Activated naive CD8-positive, alpha-beta T cell (primary cell): ENCODE measurements at regions not wholly inside any gene's neighbourhood (a gene's known extent, or its start where the extent isn't known, plus 50 kb on each side); places are given as distances from the start of the nearest gene placed in this dataset.

ENCODE experiments used
- H3K27ac Mint-ChIP-seq: one replicate; pipeline ENCODE4 v1.8.0; 2021; ENCODE audit warnings: mixed read lengths
- H3K27me3 Mint-ChIP-seq: one replicate; pipeline ENCODE4 v1.8.0; 2021; ENCODE audit warnings: mixed read lengths
- H3K36me3 Mint-ChIP-seq: one replicate; pipeline ENCODE4 v1.8.0; 2021; ENCODE audit warnings: mixed read lengths
- H3K4me1 Mint-ChIP-seq: one replicate; pipeline ENCODE4 v1.8.0; 2021; ENCODE audit warnings: low read depth, mixed read lengths
- H3K4me3 Mint-ChIP-seq: one replicate; pipeline ENCODE4 v1.8.0; 2021; ENCODE audit warnings: mild to moderate bottlenecking, mixed read lengths
- H3K9me3 Mint-ChIP-seq: one replicate; pipeline ENCODE4 v1.8.0; 2021; ENCODE audit warnings: low read depth, mixed read lengths

DNA sequence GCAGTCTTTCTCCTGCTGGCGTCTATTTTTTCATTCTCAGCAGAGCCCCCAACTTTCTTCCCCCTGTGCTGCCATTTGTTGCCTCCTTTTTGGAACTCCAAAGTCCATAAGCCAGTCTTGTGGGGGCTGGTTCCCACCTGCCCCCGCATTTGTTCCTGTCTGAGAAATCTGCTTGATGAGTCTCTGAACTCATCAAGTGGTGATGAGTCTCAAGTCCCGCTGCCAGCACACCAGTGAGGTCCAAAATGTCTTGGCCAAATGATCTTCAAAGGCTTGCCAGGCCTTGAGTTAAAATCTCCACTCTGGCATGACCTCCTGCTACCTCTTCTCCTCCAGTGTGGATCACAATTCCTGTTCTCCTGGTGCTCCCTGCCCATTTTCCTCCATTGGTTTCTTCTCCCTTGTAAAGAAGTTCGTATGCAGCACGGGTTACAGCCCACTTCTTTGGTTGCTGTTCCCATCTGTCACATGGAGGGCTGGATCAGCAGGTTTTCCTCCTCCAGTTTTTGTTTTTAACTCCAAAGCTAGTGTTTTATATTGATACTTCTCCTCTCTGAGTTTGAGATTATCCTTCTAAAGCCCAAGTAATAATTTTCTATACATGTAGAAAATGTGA, 72.7 kb upstream of the LIMCH1 start:
- Mint-ChIP-seq H3K36me3 (no peaks in the 10 kb centered on the region), H3K27ac (no peak overlapping the region), H3K4me1 (no peaks in the 10 kb centered on the region), H3K4me3 (no peak overlapping the region), H3K27me3 (peaks cover 1% of the 10 kb centered on the region), H3K9me3 (no peaks in the 10 kb centered on the region)

GRCh38 chr4:41466249-41466648, 71.7 kb upstream of the LIMCH1 start:
- Mint-ChIP-seq H3K36me3 (no peaks in the 10 kb centered on the region), H3K9me3 (no peaks in the 10 kb centered on the region), H3K27me3 (peaks cover 1% of the 10 kb centered on the region), H3K4me1 (no peaks in the 10 kb centered on the region), H3K27ac (no peak overlapping the region), H3K4me3 (no peak overlapping the region)

DNA sequence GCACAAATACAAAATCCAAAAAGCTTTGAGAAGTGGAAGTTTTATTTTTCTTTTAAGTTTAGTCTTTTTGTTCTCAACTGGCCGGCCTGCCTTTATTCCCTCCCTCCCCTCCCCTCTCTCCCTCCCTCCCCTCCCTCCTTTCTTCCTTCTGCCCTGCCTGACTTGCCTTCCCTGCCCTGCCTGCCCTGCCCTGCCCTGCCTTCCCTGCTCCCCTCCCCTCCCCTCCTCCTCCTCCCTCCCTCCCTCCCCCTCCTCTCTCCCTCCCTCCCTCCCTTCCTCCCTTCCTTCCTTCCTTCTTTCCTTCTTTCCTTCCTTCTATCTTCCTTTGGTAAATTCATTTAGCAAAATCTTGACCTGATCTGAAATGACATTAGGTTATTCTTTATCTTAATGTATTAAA, 69.8 kb upstream of the LIMCH1 start:
- no peaks in the 10 kb centered on the region for H3K4me1 Mint-ChIP-seq
- no peaks in the 10 kb centered on the region for H3K36me3 Mint-ChIP-seq
- H3K27ac Mint-ChIP-seq: no peak overlapping the region
- H3K4me3 Mint-ChIP-seq: no peak overlapping the region
- H3K27me3 Mint-ChIP-seq: peaks cover 1% of the 10 kb centered on the region
- no peaks in the 10 kb centered on the region for H3K9me3 Mint-ChIP-seq

GRCh38 chr4:41471126-41472071, 66.6 kb upstream of the LIMCH1 start:
- no peaks in the 10 kb centered on the region for H3K9me3 Mint-ChIP-seq
- peaks cover 4% of the 10 kb centered on the region for H3K27me3 Mint-ChIP-seq
- no peak overlapping the region for H3K27ac Mint-ChIP-seq
- no peaks in the 10 kb centered on the region for H3K36me3 Mint-ChIP-seq
- H3K4me3 Mint-ChIP-seq: no peak overlapping the region
- no peaks in the 10 kb centered on the region for H3K4me1 Mint-ChIP-seq

DNA sequence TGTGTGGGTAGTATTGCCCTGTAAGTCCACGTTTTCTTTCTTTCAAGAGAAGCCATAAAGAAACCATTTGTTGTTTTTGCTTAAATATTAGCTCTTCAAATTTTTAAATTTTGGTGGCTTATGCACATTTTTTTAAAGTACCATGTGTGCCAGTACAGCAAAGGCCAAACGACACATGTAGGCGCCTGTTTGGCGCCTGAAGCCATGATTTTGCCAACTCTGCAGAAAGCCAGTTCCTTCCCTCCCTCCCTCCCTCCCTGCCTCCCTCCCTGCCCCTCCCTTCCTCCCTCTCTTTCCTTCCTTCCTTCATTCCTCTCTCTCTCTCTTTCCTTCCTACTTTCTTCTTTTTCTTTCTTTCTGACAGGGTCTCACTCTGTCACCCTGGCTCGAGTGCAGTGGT, 65.9 kb upstream of the LIMCH1 start:
- peaks cover 3% of the 10 kb centered on the region for H3K27me3 Mint-ChIP-seq
- no peaks in the 10 kb centered on the region for H3K4me1 Mint-ChIP-seq
- no peak overlapping the region for H3K27ac Mint-ChIP-seq
- no peak overlapping the region for H3K4me3 Mint-ChIP-seq
- no peaks in the 10 kb centered on the region for H3K36me3 Mint-ChIP-seq
- H3K9me3 Mint-ChIP-seq: no peaks in the 10 kb centered on the region

- peaks cover 3% of the 10 kb centered on the region for H3K27me3 Mint-ChIP-seq
- H3K27ac Mint-ChIP-seq: no peak overlapping the region
- no peaks in the 10 kb centered on the region for H3K36me3 Mint-ChIP-seq
- no peaks in the 10 kb centered on the region for H3K4me1 Mint-ChIP-seq
- H3K4me3 Mint-ChIP-seq: no peak overlapping the region
- no peaks in the 10 kb centered on the region for H3K9me3 Mint-ChIP-seq
Measured at GRCh38 chr4:41473176-41473575, 64.8 kb upstream of the LIMCH1 start.

DNA sequence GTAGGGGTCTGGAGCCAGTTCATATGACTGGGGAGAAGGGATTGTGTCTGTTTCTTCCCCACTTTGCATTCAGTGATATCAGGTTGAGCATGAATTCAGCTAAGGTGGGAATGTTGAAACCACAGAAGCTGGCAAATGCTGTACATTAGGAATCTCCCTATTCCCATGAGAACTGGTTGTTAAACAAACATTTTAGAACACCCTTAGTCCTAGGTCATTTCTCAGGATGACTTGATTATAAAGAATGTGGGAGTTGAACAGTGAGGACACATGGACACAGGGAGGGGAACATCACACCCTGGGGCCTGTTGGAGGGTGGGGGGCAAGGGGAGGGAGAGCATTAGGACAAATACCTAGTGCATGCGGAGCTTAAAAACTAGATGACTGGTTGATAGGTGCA, 62.6 kb upstream of the LIMCH1 start:
- Mint-ChIP-seq H3K4me3 (no peak overlapping the region), H3K27me3 (peaks cover 3% of the 10 kb centered on the region), H3K9me3 (no peaks in the 10 kb centered on the region), H3K4me1 (no peaks in the 10 kb centered on the region), H3K27ac (no peak overlapping the region), H3K36me3 (no peaks in the 10 kb centered on the region)

DNA sequence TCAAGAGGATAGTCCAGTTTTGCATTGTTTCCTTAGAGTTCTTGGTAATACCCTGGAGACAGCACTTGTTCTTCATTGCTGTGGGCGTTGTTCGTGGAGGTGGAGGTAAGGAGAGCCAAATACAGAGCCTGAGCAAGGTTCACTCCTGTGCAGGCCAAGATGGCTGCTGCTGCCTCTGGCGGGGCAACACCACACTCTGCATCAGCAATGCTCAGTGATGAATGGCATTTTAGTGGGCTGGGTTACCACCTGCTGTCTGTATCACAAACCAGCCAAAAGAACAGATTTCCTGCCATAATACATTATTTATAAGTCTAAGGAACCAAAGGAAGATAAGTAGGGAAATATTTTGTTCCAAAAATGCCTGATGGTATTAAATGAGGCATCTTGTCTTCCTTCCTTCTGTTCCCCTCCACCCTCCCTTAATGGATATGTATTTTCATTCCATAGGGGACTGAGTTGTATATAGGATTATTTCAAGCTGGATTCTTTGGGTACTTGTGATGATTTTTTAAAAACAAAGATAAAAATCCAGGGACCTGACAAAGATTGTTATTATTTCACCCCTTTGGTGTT, 61.6 kb upstream of the LIMCH1 start:
- H3K4me3 Mint-ChIP-seq: no peak overlapping the region
- no peak overlapping the region for H3K27ac Mint-ChIP-seq
- H3K27me3 Mint-ChIP-seq: peaks cover 3% of the 10 kb centered on the region
- no peaks in the 10 kb centered on the region for H3K4me1 Mint-ChIP-seq
- no peaks in the 10 kb centered on the region for H3K36me3 Mint-ChIP-seq
- H3K9me3 Mint-ChIP-seq: no peaks in the 10 kb centered on the region

DNA sequence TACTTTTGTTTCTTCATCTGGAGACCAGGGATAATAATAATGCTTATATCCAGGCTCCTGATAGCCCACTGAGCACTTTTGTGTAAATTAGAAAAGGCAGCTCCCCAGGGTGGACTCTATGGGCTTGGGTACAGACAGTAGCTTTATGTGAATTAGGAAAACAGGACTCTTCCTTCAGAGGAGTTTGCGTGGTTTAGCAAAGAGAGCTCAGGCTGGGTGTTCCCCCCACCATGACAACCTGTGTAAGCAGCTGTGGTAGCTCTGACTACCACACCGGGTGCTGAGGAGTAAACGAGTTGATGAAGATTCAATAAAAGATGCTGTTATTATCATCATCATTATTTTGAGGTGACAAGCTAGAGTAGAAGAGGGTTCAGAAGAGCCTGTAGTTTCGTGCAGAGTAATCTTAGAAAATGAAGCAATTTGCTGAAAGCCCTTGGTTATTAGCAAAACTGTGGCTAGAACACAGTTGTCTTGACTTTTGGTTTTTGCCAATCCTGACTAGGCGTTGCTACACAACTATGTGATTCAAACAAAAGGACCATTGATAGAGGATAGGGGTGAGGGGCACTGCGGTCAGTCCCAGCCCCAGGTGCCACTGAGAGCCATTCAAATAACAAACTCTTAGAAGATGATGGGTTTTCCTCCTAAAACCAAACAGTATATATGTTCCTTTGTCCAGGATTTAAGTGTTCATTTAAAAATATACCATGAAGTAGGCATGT, 60.6 kb upstream of the LIMCH1 start:
- Mint-ChIP-seq H3K4me1 (no peaks in the 10 kb centered on the region), H3K4me3 (no peak overlapping the region), H3K27me3 (peaks cover 3% of the 10 kb centered on the region), H3K27ac (no peak overlapping the region), H3K9me3 (no peaks in the 10 kb centered on the region), H3K36me3 (no peaks in the 10 kb centered on the region)

DNA sequence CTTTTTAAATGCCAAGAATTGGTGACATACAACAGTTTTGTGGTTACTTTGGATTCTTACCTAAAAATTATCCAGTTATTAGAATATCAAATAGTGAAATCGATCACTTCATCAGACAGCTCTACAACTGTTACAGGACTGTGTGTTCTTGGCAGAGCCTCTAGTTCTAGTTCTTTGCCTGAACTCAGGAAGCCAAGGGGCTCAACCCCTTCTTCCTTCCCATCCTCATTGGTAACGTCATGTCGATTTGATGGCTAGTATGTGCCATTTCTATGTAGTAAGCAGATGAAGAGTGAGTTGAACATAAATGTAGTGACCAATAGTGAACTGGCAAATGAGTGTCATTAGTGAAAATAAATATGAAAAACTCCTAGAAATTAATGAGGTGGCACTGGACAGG, 59.4 kb upstream of the LIMCH1 start:
- Mint-ChIP-seq H3K4me1 (no peaks in the 10 kb centered on the region), H3K4me3 (no peak overlapping the region), H3K27me3 (peaks cover under 1% of the 10 kb centered on the region), H3K27ac (no peak overlapping the region), H3K9me3 (no peaks in the 10 kb centered on the region), H3K36me3 (no peaks in the 10 kb centered on the region)

DNA sequence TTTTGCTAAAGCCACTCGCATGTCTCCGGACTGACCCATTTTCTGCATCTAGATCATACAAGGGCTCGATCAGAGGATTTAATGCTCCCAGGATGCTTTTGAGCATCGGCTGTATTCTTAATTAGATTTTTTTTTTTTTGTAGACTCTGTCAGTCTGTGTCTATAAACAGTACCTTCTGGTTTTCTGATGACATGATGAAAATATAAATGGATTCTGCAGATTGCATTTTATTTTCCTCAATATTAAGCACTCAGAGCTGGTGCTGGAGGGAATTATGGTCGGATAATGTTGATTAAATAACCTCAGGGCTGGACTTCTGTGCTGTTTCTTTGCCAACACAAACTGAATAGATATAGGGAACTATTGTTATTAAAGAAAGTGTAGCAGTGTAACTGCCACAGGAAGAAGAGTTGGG, 57.1 kb upstream of the LIMCH1 start:
- Mint-ChIP-seq H3K36me3 (no peaks in the 10 kb centered on the region), H3K27ac (no peak overlapping the region), H3K4me1 (no peaks in the 10 kb centered on the region), H3K9me3 (no peaks in the 10 kb centered on the region), H3K4me3 (no peak overlapping the region), H3K27me3 (no peaks in the 10 kb centered on the region)

DNA sequence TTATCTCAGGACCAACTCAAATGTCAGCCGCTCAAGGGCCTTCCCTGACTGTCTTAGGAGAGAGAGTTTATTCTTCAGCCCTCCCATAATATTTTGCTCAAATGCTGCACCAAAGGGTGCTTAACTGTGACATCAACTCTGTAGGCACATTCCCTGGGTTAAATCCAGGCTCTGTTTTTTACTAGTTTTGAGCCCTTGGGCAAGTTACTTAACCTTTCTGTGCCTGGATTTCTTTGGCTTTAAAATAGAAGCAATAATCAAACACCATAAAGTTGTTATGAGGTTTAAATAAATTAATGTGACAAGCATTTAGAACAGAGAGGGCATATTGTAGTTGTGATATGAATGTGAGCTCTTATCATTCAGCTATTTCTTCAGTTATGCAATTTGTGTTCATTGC, 54.2 kb upstream of the LIMCH1 start:
- H3K36me3 Mint-ChIP-seq: no peaks in the 10 kb centered on the region

DNA sequence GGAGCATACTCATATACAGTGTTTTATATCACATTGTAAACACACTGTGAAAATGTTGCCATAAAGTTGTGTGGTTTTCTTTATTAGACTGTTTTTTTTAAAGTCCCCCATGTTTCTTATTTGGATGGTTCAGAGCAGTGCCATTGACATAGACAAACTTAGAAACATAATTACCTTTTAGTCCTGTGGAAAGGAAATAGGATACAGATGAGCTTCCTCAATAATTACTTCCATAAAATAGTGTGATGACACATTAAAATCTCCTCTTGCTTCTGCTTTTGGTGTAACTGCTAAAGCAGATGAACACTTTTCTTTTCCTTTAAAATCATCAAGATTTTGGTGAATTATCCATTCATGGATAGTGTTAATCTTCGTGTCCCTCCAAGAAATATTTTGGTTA, 52.9 kb upstream of the LIMCH1 start:
- H3K27ac Mint-ChIP-seq: no peak overlapping the region

More for the DNA sequence above, 54.2 kb upstream of the LIMCH1 start:
- H3K27me3 Mint-ChIP-seq: no peaks in the 10 kb centered on the region
- H3K4me1 Mint-ChIP-seq: no peaks in the 10 kb centered on the region
- H3K27ac Mint-ChIP-seq: no peak overlapping the region
- H3K9me3 Mint-ChIP-seq: no peaks in the 10 kb centered on the region
- H3K4me3 Mint-ChIP-seq: no peak overlapping the region

GRCh38 chr4:41487868-41488440, 50.0 kb upstream of the LIMCH1 start:
- Mint-ChIP-seq H3K36me3 (no peaks in the 10 kb centered on the region), H3K9me3 (no peaks in the 10 kb centered on the region), H3K4me1 (no peaks in the 10 kb centered on the region), H3K27me3 (no peaks in the 10 kb centered on the region), H3K4me3 (no peak overlapping the region), H3K27ac (no peak overlapping the region)

More for the DNA sequence above, 52.9 kb upstream of the LIMCH1 start:
- H3K9me3 Mint-ChIP-seq: no peaks in the 10 kb centered on the region
- no peak overlapping the region for H3K4me3 Mint-ChIP-seq
- H3K27me3 Mint-ChIP-seq: no peaks in the 10 kb centered on the region
- H3K36me3 Mint-ChIP-seq: no peaks in the 10 kb centered on the region
- no peaks in the 10 kb centered on the region for H3K4me1 Mint-ChIP-seq
